Bronchial epithelial cell (primary cell): ENCODE measurements at regions not wholly inside any gene's neighbourhood (a gene's known extent, or its start where the extent isn't known, plus 50 kb on each side); places are given as distances from the start of the nearest gene placed in this dataset.
"Not testable (repeated sequence)": the region's sequence is repeated elsewhere in the genome, so short reads cannot be mapped to it uniquely, and the experiment has no call there.

ENCODE experiments used
- DNase-seq: peaks from one replicate; pipeline ENCODE4 v3.0.0-alpha.2; 2010; ENCODE audit warnings: low read depth
- FAIRE-seq: peaks from 2 replicates; lab custom pipeline; 2011; peaks lifted over from hg19 to GRCh38; lab: Jason Lieb, UNC
- H3K27me3 ChIP-seq: 2 replicates; pipeline ENCODE4 v1.5.1; 2011; ENCODE audit warnings: low read length; ENCODE audit not compliant: control insufficient read depth, insufficient read depth
- H3K36me3 ChIP-seq: 2 replicates; pipeline ENCODE4 v1.5.1; 2011; ENCODE audit warnings: low read length; ENCODE audit not compliant: control insufficient read depth, insufficient read depth
- H3K4me3 ChIP-seq: 2 replicates; pipeline ENCODE4 v1.5.1; 2011; ENCODE audit warnings: mild to moderate bottlenecking, low read depth, low read length, control low read depth
- CTCF ChIP-seq: IDR thresholded peaks from 2 replicates; pipeline ENCODE4 v1.5.1; 2011; ENCODE audit warnings: mild to moderate bottlenecking, moderate library complexity, low read length, control low read depth, inconsistent platforms; ENCODE audit not compliant: insufficient read depth, severe bottlenecking

- no peak for TF ChIP-seq CTCF
- no peak overlapping the region for H3K4me3 ChIP-seq
These were observed 184.5 kb downstream of the RMST start for GRCh38 chr12:97647142-97647541.

GRCh38 chr12:97650242-97650641 is 187.6 kb downstream of the RMST start:
- TF ChIP-seq CTCF = no peak
- FAIRE-seq (no peak), DNase-seq (peak; percentile 62)
- Histone ChIP-seq H3K4me3 (no peak overlapping the region), H3K27me3 (no peaks in the 10 kb centered on the region), H3K36me3 (no peaks in the 10 kb centered on the region)

More at GRCh38 chr12:97647142-97647541, 184.5 kb downstream of the RMST start:
- Histone ChIP-seq H3K27me3 (no peaks in the 10 kb centered on the region), H3K36me3 (no peaks in the 10 kb centered on the region)
- DNase-seq (no peak), FAIRE-seq (no peak)

GRCh38 chr12:97656548-97656947 is 193.9 kb downstream of the RMST start:
- H3K27me3 ChIP-seq, H3K4me3 ChIP-seq, FAIRE-seq, H3K36me3 ChIP-seq, DNase-seq: not testable (repeated sequence)

GRCh38 chr12:97659117-97659880 is 196.7 kb downstream of the RMST start:
- TF ChIP-seq CTCF = no peak
- DNase-seq (no peak), FAIRE-seq (peak; percentile 18)

GRCh38 chr12:97666263-97666662 is 203.7 kb downstream of the RMST start:
- Histone ChIP-seq H3K27me3 (no peaks in the 10 kb centered on the region), H3K4me3 (no peak overlapping the region), H3K36me3 (no peaks in the 10 kb centered on the region)
- FAIRE-seq (no peak), DNase-seq (no peak)
- TF ChIP-seq CTCF = no peak

More at GRCh38 chr12:97659117-97659880, 196.7 kb downstream of the RMST start:
- Histone ChIP-seq H3K4me3 (no peak overlapping the region), H3K27me3 (no peaks in the 10 kb centered on the region), H3K36me3 (no peaks in the 10 kb centered on the region)

- Histone ChIP-seq H3K36me3 (no peaks in the 10 kb centered on the region), H3K27me3 (no peaks in the 10 kb centered on the region), H3K4me3 (no peak overlapping the region)
- DNase-seq = no peak
- no peak for TF ChIP-seq CTCF
- FAIRE-seq = no peak
These were observed 210.3 kb downstream of the RMST start for GRCh38 chr12:97672870-97673269.
